ENCODE measurements at regions not wholly inside any gene's neighbourhood (a gene's known extent, or its start where the extent isn't known, plus 50 kb on each side); places are given as distances from the start of the nearest gene placed in this dataset.

DNA sequence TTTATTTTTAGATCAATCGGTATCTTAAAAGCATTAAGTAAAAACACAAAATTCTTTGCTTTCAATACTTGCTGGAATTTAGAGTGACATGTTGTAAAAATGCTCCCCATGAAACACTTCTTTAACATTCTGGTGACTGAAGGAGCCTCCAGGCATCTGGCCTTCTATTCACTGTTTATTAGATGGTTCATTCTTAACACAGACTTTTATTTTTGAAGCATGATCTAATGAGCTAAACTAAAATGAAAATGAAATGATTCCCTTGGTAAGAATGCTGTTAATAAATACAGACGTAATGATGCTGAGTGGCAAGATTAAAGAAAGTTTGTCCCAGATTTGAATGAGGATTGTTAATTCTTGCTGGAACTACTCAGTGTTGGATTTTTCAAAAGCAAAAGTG lies 698.4 kb downstream of the TENT5A start:
- TF ChIP-seq, protein P1, sequence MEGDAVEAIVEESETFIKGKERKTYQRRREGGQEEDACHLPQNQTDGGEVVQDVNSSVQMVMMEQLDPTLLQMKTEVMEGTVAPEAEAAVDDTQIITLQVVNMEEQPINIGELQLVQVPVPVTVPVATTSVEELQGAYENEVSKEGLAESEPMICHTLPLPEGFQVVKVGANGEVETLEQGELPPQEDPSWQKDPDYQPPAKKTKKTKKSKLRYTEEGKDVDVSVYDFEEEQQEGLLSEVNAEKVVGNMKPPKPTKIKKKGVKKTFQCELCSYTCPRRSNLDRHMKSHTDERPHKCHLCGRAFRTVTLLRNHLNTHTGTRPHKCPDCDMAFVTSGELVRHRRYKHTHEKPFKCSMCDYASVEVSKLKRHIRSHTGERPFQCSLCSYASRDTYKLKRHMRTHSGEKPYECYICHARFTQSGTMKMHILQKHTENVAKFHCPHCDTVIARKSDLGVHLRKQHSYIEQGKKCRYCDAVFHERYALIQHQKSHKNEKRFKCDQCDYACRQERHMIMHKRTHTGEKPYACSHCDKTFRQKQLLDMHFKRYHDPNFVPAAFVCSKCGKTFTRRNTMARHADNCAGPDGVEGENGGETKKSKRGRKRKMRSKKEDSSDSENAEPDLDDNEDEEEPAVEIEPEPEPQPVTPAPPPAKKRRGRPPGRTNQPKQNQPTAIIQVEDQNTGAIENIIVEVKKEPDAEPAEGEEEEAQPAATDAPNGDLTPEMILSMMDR (IDR thresholded peaks at IDR 0.05; ENCODE audit: low read depth, low read length, missing input control): no peak
- TF ChIP-seq, protein P2, sequence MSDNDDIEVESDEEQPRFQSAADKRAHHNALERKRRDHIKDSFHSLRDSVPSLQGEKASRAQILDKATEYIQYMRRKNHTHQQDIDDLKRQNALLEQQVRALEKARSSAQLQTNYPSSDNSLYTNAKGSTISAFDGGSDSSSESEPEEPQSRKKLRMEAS (IDR thresholded peaks at IDR 0.05): no peak
- TF ChIP-seq, protein P3, sequence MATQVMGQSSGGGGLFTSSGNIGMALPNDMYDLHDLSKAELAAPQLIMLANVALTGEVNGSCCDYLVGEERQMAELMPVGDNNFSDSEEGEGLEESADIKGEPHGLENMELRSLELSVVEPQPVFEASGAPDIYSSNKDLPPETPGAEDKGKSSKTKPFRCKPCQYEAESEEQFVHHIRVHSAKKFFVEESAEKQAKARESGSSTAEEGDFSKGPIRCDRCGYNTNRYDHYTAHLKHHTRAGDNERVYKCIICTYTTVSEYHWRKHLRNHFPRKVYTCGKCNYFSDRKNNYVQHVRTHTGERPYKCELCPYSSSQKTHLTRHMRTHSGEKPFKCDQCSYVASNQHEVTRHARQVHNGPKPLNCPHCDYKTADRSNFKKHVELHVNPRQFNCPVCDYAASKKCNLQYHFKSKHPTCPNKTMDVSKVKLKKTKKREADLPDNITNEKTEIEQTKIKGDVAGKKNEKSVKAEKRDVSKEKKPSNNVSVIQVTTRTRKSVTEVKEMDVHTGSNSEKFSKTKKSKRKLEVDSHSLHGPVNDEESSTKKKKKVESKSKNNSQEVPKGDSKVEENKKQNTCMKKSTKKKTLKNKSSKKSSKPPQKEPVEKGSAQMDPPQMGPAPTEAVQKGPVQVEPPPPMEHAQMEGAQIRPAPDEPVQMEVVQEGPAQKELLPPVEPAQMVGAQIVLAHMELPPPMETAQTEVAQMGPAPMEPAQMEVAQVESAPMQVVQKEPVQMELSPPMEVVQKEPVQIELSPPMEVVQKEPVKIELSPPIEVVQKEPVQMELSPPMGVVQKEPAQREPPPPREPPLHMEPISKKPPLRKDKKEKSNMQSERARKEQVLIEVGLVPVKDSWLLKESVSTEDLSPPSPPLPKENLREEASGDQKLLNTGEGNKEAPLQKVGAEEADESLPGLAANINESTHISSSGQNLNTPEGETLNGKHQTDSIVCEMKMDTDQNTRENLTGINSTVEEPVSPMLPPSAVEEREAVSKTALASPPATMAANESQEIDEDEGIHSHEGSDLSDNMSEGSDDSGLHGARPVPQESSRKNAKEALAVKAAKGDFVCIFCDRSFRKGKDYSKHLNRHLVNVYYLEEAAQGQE (IDR thresholded peaks at IDR 0.05): no peak
- TF ChIP-seq EGR1 (IDR thresholded peaks at IDR 0.05; ENCODE audit: low read depth in 2 of 2) (no peak), GABPA (IDR thresholded peaks at IDR 0.05 in 1 of 2, conservative IDR thresholded peaks at IDR 0.05 in 1 of 2) (no peak)
- TF ChIP-seq, protein P4, sequence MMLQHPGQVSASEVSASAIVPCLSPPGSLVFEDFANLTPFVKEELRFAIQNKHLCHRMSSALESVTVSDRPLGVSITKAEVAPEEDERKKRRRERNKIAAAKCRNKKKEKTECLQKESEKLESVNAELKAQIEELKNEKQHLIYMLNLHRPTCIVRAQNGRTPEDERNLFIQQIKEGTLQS (IDR thresholded peaks at IDR 0.05): no peak
- TF ChIP-seq, protein P5, sequence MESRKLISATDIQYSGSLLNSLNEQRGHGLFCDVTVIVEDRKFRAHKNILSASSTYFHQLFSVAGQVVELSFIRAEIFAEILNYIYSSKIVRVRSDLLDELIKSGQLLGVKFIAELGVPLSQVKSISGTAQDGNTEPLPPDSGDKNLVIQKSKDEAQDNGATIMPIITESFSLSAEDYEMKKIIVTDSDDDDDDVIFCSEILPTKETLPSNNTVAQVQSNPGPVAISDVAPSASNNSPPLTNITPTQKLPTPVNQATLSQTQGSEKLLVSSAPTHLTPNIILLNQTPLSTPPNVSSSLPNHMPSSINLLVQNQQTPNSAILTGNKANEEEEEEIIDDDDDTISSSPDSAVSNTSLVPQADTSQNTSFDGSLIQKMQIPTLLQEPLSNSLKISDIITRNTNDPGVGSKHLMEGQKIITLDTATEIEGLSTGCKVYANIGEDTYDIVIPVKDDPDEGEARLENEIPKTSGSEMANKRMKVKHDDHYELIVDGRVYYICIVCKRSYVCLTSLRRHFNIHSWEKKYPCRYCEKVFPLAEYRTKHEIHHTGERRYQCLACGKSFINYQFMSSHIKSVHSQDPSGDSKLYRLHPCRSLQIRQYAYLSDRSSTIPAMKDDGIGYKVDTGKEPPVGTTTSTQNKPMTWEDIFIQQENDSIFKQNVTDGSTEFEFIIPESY (IDR thresholded peaks at IDR 0.05): no peak
